ENCODE measurements at regions not wholly inside any gene's neighbourhood (a gene's known extent, or its start where the extent isn't known, plus 50 kb on each side); places are given as distances from the start of the nearest gene placed in this dataset.
"Not testable (repeated sequence)": the region's sequence is repeated elsewhere in the genome, so short reads cannot be mapped to it uniquely, and the experiment has no call there.

DNA sequence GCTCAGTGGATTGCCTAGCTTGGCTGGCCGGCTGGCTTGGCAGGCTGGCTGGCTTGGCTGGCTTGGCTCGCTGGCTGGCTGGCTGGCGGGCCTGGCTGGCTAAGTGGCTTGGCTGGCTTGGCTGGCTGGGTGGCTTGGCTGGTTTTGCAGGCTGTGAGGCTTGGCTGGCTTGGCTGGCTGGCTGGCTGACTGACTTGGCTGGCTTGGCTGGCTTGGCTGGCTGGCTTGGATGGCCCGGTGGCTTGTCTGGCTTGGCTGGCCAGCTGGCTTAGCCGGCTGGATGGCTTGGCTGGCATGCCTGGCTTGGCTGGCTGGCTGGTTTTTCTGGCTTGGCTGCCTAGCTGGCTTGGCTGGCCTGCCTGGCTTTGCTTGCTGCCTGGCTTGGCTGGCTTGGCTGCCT, 2831.4 kb downstream of the RPIA start:
- not testable (repeated sequence) for TF ChIP-seq POLR2AphosphoS5, POLR2A (IDR thresholded peaks at IDR 0.05)
- TF ChIP-seq, protein P1, sequence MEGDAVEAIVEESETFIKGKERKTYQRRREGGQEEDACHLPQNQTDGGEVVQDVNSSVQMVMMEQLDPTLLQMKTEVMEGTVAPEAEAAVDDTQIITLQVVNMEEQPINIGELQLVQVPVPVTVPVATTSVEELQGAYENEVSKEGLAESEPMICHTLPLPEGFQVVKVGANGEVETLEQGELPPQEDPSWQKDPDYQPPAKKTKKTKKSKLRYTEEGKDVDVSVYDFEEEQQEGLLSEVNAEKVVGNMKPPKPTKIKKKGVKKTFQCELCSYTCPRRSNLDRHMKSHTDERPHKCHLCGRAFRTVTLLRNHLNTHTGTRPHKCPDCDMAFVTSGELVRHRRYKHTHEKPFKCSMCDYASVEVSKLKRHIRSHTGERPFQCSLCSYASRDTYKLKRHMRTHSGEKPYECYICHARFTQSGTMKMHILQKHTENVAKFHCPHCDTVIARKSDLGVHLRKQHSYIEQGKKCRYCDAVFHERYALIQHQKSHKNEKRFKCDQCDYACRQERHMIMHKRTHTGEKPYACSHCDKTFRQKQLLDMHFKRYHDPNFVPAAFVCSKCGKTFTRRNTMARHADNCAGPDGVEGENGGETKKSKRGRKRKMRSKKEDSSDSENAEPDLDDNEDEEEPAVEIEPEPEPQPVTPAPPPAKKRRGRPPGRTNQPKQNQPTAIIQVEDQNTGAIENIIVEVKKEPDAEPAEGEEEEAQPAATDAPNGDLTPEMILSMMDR (IDR thresholded peaks at IDR 0.05), result not testable (repeated sequence)

Data from transverse colon (tissue), 4 donors.